H9 (cell line): ENCODE measurements at regions not wholly inside any gene's neighbourhood (a gene's known extent, or its start where the extent isn't known, plus 50 kb on each side); places are given as distances from the start of the nearest gene placed in this dataset.
A peak's percentile ranks its signal among the peaks of the same experiment; 100 is the strongest.

Experiments
- DNase-seq: peaks from one replicate; pipeline ENCODE4 v3.0.0-alpha.2; 2017
- H2AFZ ChIP-seq: one replicate; pipeline ENCODE4 v1.6.1; 2013; ENCODE audit warnings: mild to moderate bottlenecking, low read length, control low read depth, moderate library complexity
- H2AK5ac ChIP-seq: 2 replicates; pipeline ENCODE4 v1.6.1; 2013; ENCODE audit warnings: low read length, control low read depth, mixed read lengths; ENCODE audit not compliant: insufficient read length
- H2BK120ac ChIP-seq: one replicate; pipeline ENCODE4 v1.6.1; 2013; ENCODE audit warnings: low read depth, mild to moderate bottlenecking, low read length, control low read depth, inconsistent platforms; ENCODE audit not compliant: poor library complexity, severe bottlenecking
- H2BK12ac ChIP-seq: 2 replicates; pipeline ENCODE4 v1.6.1; 2013; ENCODE audit warnings: low read length, control low read depth, mixed read lengths, low read depth; ENCODE audit not compliant: insufficient read length
- H2BK15ac ChIP-seq: 2 replicates; pipeline ENCODE4 v1.6.1; 2013; ENCODE audit warnings: low read depth, low read length, control low read depth
- H2BK20ac ChIP-seq: one replicate; pipeline ENCODE4 v1.6.1; 2013; ENCODE audit warnings: low read depth, mild to moderate bottlenecking, low read length, control low read depth, inconsistent platforms; ENCODE audit not compliant: poor library complexity, severe bottlenecking
- H2BK5ac ChIP-seq: 2 replicates; pipeline ENCODE4 v1.6.1; 2013; ENCODE audit warnings: low read length, control low read depth, mixed read lengths; ENCODE audit not compliant: insufficient read length
- H3K14ac ChIP-seq: 2 replicates; pipeline ENCODE4 v1.6.1; 2013; ENCODE audit warnings: low read length, control low read depth; ENCODE audit not compliant: insufficient read depth
- H3K18ac ChIP-seq: 2 replicates; pipeline ENCODE4 v1.6.1; 2013; ENCODE audit warnings: low read depth, mild to moderate bottlenecking, mixed read lengths, low read length, control low read depth; ENCODE audit not compliant: insufficient read length
- H3K23ac ChIP-seq: 2 replicates; pipeline ENCODE4 v1.6.1; 2013; ENCODE audit warnings: low read length, control low read depth, mixed read lengths, low read depth; ENCODE audit not compliant: insufficient read length
- H3K23me2 ChIP-seq: 2 replicates; pipeline ENCODE4 v1.6.1; 2013; ENCODE audit warnings: low read depth, mild to moderate bottlenecking, mixed read lengths, low read length, control low read depth; ENCODE audit not compliant: insufficient read length, poor library complexity, severe bottlenecking
- H3K27ac ChIP-seq: 2 replicates; pipeline ENCODE4 v1.5.1; 2013; ENCODE audit warnings: low read length, control low read depth, mixed read lengths, low read depth; ENCODE audit not compliant: insufficient read length
- H3K27me3 ChIP-seq: 2 replicates; pipeline ENCODE4 v1.6.1; 2013; ENCODE audit warnings: low read length, control low read depth, inconsistent platforms; ENCODE audit not compliant: insufficient read depth
- H3K4ac ChIP-seq: 2 replicates; pipeline ENCODE4 v1.6.1; 2013; ENCODE audit warnings: low read depth, mild to moderate bottlenecking, control low read depth, inconsistent platforms, low read length, moderate library complexity
- H3K4me1 ChIP-seq: 2 replicates; pipeline ENCODE4 v1.6.1; 2013; ENCODE audit warnings: low read length, control low read depth, inconsistent platforms; ENCODE audit not compliant: insufficient read depth
- H3K4me2 ChIP-seq: 2 replicates; pipeline ENCODE4 v1.6.1; 2013; ENCODE audit warnings: low read length, control low read depth, mixed read lengths; ENCODE audit not compliant: insufficient read length, insufficient read depth
- H3K56ac ChIP-seq: 2 replicates; pipeline ENCODE4 v1.6.1; 2013; ENCODE audit warnings: low read depth, mild to moderate bottlenecking, mixed read lengths, low read length, control low read depth; ENCODE audit not compliant: insufficient read length
- H3K79me1 ChIP-seq: 2 replicates; pipeline ENCODE4 v1.6.1; 2013; ENCODE audit warnings: low read depth, mild to moderate bottlenecking, moderate library complexity, low read length, control low read depth, inconsistent platforms; ENCODE audit not compliant: insufficient read depth, poor library complexity, severe bottlenecking
- H3K79me2 ChIP-seq: 2 replicates; pipeline ENCODE4 v1.6.1; 2013; ENCODE audit warnings: low read length, control low read depth, inconsistent platforms; ENCODE audit not compliant: insufficient read depth
- H3K9ac ChIP-seq: 2 replicates; pipeline ENCODE4 v1.6.1; 2013; ENCODE audit warnings: low read length, control low read depth, mixed read lengths; ENCODE audit not compliant: insufficient read length; ENCODE audit errors: extremely low read depth
- H3K9me3 ChIP-seq: one replicate; pipeline ENCODE4 v1.6.1; 2013; ENCODE audit warnings: low read depth, low read length, inconsistent platforms; ENCODE audit not compliant: control insufficient read depth
- H3T11ph ChIP-seq: one replicate; pipeline ENCODE4 v1.6.1; 2013; ENCODE audit warnings: mild to moderate bottlenecking, low read length, control low read depth, inconsistent platforms
- H4K20me1 ChIP-seq: one replicate; pipeline ENCODE4 v1.6.1; 2013; ENCODE audit not compliant: control insufficient read depth, insufficient read length, insufficient read depth
- H4K5ac ChIP-seq: 2 replicates; pipeline ENCODE4 v1.6.1; 2013; ENCODE audit warnings: low read depth, mild to moderate bottlenecking, mixed read lengths, low read length, control low read depth; ENCODE audit not compliant: insufficient read length
- H4K8ac ChIP-seq: replicated peaks from 2 replicates; pipeline ENCODE4 v1.6.1; 2013; ENCODE audit warnings: low read length, control low read depth, mixed read lengths, low read depth; ENCODE audit not compliant: insufficient read length
- H4K91ac ChIP-seq: 2 replicates; pipeline ENCODE4 v1.6.1; 2013; ENCODE audit warnings: low read depth, mild to moderate bottlenecking, moderate library complexity, mixed read lengths, low read length, control low read depth; ENCODE audit not compliant: insufficient read length
- H3K27ac Mint-ChIP-seq, 3 experiments: 2 replicates in 2 of 3; 3 replicates in 1 of 3; pipeline ENCODE4 v1.8.0; 2020 to 2021; ENCODE audit warnings: mixed read lengths in 3 of 3, mild to moderate bottlenecking in 1 of 3, moderate library complexity in 1 of 3
- H3K27me3 Mint-ChIP-seq: 2 replicates; pipeline ENCODE4 v1.8.0; 2021; ENCODE audit warnings: low read depth, mild to moderate bottlenecking, moderate library complexity, mixed read lengths
- H3K36me3 Mint-ChIP-seq, 3 experiments: 2 replicates in 2 of 3; 3 replicates in 1 of 3; pipeline ENCODE4 v1.8.0; 2020 to 2021; ENCODE audit warnings: low read depth in 3 of 3, mixed read lengths in 3 of 3; ENCODE audit not compliant: insufficient read depth in 1 of 3
- H3K4me1 Mint-ChIP-seq, 2 experiments: 2 replicates each; pipeline ENCODE4 v1.8.0; 2020; ENCODE audit warnings: mixed read lengths in 2 of 2
- H3K4me3 Mint-ChIP-seq, 2 experiments: 2 replicates in 1 of 2; 3 replicates in 1 of 2; pipeline ENCODE4 v1.8.0; 2020 to 2021; ENCODE audit warnings: mild to moderate bottlenecking in 2 of 2, mixed read lengths in 2 of 2, moderate library complexity in 1 of 2
- H3K9me3 Mint-ChIP-seq, 2 experiments: 2 replicates in 1 of 2; 3 replicates in 1 of 2; pipeline ENCODE4 v1.8.0; 2020; ENCODE audit warnings: mild to moderate bottlenecking in 2 of 2, mixed read lengths in 2 of 2, moderate library complexity in 1 of 2
- CTCF ChIP-seq: fragments of 200-600 bp; sonication (generic); conservative IDR thresholded peaks from 3 replicates; pipeline ENCODE4 v1.8.0; 2021; ENCODE audit warnings: antibody characterized with exemption, mild to moderate bottlenecking
- WGBS: extraction: QIAGEN DNeasy Blood & Tissue Kit; methylation state at CpG from one replicate; pipeline ENCODE4 v1.1.7; 2013; ENCODE audit warnings: missing lambda C conversion rate, low lambda C conversion rate, mixed read lengths; ENCODE audit not compliant: insufficient read length; ENCODE audit errors: extremely low coverage; 5-methylcytosine and 5-hydroxymethylcytosine counted together

DNA sequence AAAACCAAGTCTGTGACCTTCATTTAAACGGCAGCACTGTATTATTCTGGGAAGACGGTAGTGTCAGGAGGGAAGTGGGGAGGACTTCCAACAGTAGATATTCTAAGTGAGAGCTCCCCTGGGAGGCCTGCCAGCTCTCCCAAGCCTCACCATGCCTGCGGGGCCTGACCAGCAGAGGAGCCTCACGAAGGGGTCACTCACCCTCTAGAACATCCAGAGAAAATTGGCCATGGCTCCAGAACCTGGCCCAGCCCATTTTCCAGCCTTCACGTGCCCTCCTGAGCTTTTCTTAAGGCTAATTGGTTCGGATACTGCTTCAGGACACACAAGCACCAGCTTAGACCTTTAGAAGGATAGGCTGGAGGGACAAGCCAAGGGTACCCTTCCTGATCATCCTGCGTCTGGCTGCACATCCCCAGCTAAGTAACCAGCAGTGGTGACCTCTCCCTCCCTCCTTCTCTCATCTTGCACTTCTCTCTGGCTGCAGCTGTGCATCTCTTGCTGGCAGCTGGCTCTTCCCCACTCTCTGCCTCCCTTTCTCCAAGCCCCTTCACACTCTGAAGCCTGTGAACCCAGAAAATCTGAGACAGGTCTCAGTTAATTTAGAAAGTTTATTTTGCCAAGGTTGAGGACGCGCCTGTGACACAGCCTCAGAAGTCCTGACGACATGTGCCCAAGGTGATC, 120.1 kb upstream of the PKDCC start:
- no CpG with 5 or more reads among the region's 10 CpGs for WGBS
- TF ChIP-seq CTCF, result no peak
- no peak overlapping the region for H2BK120ac ChIP-seq

More for the DNA sequence above, 120.1 kb upstream of the PKDCC start:
- Mint-ChIP-seq H3K9me3 (peaks cover 0 to 4% of the 10 kb centered on the region in 2 experiments; a peak in 4 of 5 replicates), H3K27ac (peak overlapping the region in 1 of 3 experiments; percentile 32; a peak in 1 of 7 replicates), H3K4me1 (peaks cover 24 to 30% of the 10 kb centered on the region in 2 experiments), H3K27me3 (peaks cover 5% of the 10 kb centered on the region), H3K36me3 (peaks cover 0 to 8% (median 0%) of the 10 kb centered on the region in 3 experiments; a peak in 4 of 7 replicates), H3K4me3 (no peak overlapping the region)
- no peak overlapping the region for H3K18ac ChIP-seq
- H3K79me1 ChIP-seq, result no peaks in the 10 kb centered on the region
- H3K9ac ChIP-seq, result no peak overlapping the region
- no peak for DNase-seq
- H4K5ac ChIP-seq, result no peak overlapping the region
- H2AFZ ChIP-seq, result no peak overlapping the region
- no peak overlapping the region for H3T11ph ChIP-seq
- H4K91ac ChIP-seq, result no peak overlapping the region
- H2BK20ac ChIP-seq, result no peak overlapping the region
- H3K9me3 ChIP-seq, result no peaks in the 10 kb centered on the region
- no peak overlapping the region for H2BK15ac ChIP-seq
- no peaks in the 10 kb centered on the region for H3K79me2 ChIP-seq
- no peaks in the 10 kb centered on the region for H3K27me3 ChIP-seq
- H3K56ac ChIP-seq, result no peak overlapping the region
- no peak overlapping the region for H3K4ac ChIP-seq
- H2BK5ac ChIP-seq, result no peak overlapping the region
- no peak overlapping the region for H2AK5ac ChIP-seq
- no peak overlapping the region for H3K14ac ChIP-seq
- no peaks in the 10 kb centered on the region for H4K20me1 ChIP-seq
- no peak overlapping the region for H2BK12ac ChIP-seq
- no peak overlapping the region for H3K23ac ChIP-seq
- no peak overlapping the region for H4K8ac ChIP-seq
- no peak overlapping the region for H3K27ac ChIP-seq
- H3K23me2 ChIP-seq, result no peaks in the 10 kb centered on the region
- no peak overlapping the region for H3K4me2 ChIP-seq
- H3K4me1 ChIP-seq, result no peaks in the 10 kb centered on the region
